ENCODE measurements at regions not wholly inside any gene's neighbourhood (a gene's known extent, or its start where the extent isn't known, plus 50 kb on each side); places are given as distances from the start of the nearest gene placed in this dataset.

DNA sequence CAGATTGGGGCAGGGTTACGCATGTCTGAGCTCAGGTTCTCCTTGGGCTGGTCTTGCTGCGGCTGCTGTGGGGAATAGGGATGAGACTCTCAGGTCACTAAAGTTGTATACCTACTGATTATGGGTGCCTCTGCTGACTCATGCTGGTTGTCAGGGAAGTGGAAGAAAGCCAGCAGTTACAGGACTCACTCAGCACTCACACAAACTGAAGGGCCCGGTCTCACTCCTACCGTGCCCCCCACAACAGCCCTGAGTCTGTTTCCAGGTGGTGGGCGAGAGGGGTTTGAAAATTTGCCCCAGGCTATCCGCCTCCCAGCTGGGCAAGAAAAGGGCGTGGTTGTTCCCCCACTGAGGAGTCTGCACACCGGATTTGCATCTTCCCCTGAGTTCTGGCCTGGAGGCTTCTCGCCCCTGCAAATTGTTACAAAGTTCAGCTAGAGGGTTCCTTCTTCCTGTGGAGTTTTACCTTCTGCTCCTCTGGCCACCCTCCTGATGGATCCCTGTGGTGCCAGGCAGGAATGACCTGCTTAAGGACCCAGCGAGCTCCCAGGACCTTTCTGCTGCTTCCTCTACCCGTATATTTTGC is 659.2 kb downstream of the HDGFL1 start:
- Histone ChIP-seq H4K5ac (ENCODE audit: low read depth, low read length) (no peak overlapping the region), H3K79me1 (ENCODE audit: low read depth in 1 of 2, low read length in 2 of 2) (no peaks in the 10 kb centered on the region), H3K4me2 (ENCODE audit: low read depth, low read length) (no peak overlapping the region), H2BK15ac (ENCODE audit: low read depth, low read length) (no peak overlapping the region), H2AK9ac (replicated peaks; ENCODE audit: low read depth, low read length, poor library complexity) (no peak overlapping the region), H3K14ac (replicated peaks; ENCODE audit: low read depth, low read length) (no peak overlapping the region), H3K4me3 (ENCODE audit: insufficient read depth, low read depth, low read length) (no peak overlapping the region), H3K27me3 (ENCODE audit: control insufficient read depth, insufficient read depth, low read length) (no peaks in the 10 kb centered on the region), H3K9me3 (ENCODE audit: control insufficient read depth, insufficient read depth, low read length) (no peaks in the 10 kb centered on the region), H4K8ac (ENCODE audit: low read depth in 2 of 2, low read length in 2 of 2) (no peak overlapping the region), H3K4ac (ENCODE audit: low read depth, low read length) (no peak overlapping the region), H3K23ac (ENCODE audit: low read depth, low read length) (no peak overlapping the region), H2AFZ (replicated peaks; ENCODE audit: low read length, poor library complexity) (peak overlapping the region; percentile 4), H2AK5ac (ENCODE audit: low read depth, low read length) (no peak overlapping the region), H2BK5ac (ENCODE audit: low read depth, low read length, poor library complexity, severe bottlenecking) (no peak overlapping the region), H3K27ac (ENCODE audit: insufficient read depth, low read length) (no peak overlapping the region), H4K20me1 (ENCODE audit: insufficient read depth, low read length) (no peaks in the 10 kb centered on the region), H3K36me3 (ENCODE audit: control insufficient read depth, insufficient read depth, low read length) (no peaks in the 10 kb centered on the region), H2BK120ac (ENCODE audit: low read depth, low read length) (no peak overlapping the region), H3K4me1 (ENCODE audit: control insufficient read depth, insufficient read depth, low read length) (no peaks in the 10 kb centered on the region), H3K18ac (ENCODE audit: low read depth, low read length) (no peak overlapping the region), H2BK20ac (ENCODE audit: low read depth, low read length) (no peak overlapping the region), H3K56ac (ENCODE audit: extremely low read depth, insufficient read depth, low read length) (no peak overlapping the region), H3K9me1 (ENCODE audit: insufficient read depth, low read length) (no peaks in the 10 kb centered on the region), H4K91ac (ENCODE audit: insufficient read depth, low read depth, low read length) (no peak overlapping the region), H3K9ac (ENCODE audit: low read depth, low read length) (no peak overlapping the region)
- ChIA-PET CTCF (interaction anchor here (0.8 kb wide), 1 partner anchor 17 kb away, joined by 3 read pairs; no protein-coding TSS in a partner anchor), POLR2A (ENCODE audit: unreplicated experiment) (no interaction called here)
- DNase-seq (peak; percentile 35), ATAC-seq (ENCODE audit: low read depth) (peak; percentile 44; the same call in 1 of the 2 replicates)
- intact Hi-C loops (cut with micrococcal nuclease) (no loop called here), in situ Hi-C loops (cut with MboI; ENCODE audit: low sequenced_read_pairs) (no loop called here), dilution Hi-C loops (cut with HindIII; ENCODE audit: low sequenced_read_pairs, unreplicated experiment) (no loop called here)
- no TSS peak for BruUV-seq (replicated peaks)
- TF ChIP-seq, protein P1, sequence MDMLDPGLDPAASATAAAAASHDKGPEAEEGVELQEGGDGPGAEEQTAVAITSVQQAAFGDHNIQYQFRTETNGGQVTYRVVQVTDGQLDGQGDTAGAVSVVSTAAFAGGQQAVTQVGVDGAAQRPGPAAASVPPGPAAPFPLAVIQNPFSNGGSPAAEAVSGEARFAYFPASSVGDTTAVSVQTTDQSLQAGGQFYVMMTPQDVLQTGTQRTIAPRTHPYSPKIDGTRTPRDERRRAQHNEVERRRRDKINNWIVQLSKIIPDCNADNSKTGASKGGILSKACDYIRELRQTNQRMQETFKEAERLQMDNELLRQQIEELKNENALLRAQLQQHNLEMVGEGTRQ (IDR thresholded peaks at IDR 0.05; ENCODE audit: low read depth, low read length): no peak
- TF ChIP-seq NFE2L2 (IDR thresholded peaks at IDR 0.05; ENCODE audit: low read depth, low read length) (no peak), POLR2A (IDR thresholded peaks at IDR 0.05; ENCODE audit: low read depth, low read length) (no peak)
- WGBS, 2 experiments (ENCODE audit: extremely low coverage in 2 of 2, insufficient read length in 1 of 2): 86% methylated on average over 4 of the region's 11 CpGs; no CpG with 5 or more reads in 1 of the 2 experiments
